NCI-H510A treated with DMSO at 0.1 percent for 48 hours (cell line): ENCODE measurements at regions not wholly inside any gene's neighbourhood (a gene's known extent, or its start where the extent isn't known, plus 50 kb on each side); places are given as distances from the start of the nearest gene placed in this dataset.
"Not testable (repeated sequence)": the region's sequence is repeated elsewhere in the genome, so short reads cannot be mapped to it uniquely, and the experiment has no call there.

ENCODE experiments used
- DNase-seq: peaks from one replicate; lab custom pipeline; 2025; lab: John Stamatoyannopoulos, UW

GRCh38 chr6:9195322-9195721, 760.0 kb upstream of the SLC35B3 start:
- no peak for DNase-seq

GRCh38 chr6:9192405-9192909, 757.1 kb upstream of the SLC35B3 start:
- DNase-seq = no peak

DNA sequence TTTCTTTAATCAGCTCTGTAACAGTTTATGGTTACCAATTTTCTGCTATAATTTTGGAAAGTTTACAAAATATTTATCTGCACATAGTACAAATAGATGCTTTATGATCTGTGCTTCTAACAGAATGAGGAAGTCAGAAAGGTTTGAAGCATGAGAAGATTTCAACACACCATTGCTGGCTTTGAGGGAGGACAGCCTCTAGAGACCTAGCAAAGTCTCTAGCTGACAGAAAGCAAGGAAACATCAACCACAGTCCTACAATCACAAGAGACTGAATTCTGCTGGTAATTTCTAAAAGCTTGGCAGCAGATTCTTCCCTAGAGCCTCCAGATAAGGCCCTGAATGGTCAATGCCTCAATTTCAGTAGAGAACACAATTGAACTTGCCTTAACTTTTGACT, 750.8 kb upstream of the SLC35B3 start:
- no peak for DNase-seq

DNA sequence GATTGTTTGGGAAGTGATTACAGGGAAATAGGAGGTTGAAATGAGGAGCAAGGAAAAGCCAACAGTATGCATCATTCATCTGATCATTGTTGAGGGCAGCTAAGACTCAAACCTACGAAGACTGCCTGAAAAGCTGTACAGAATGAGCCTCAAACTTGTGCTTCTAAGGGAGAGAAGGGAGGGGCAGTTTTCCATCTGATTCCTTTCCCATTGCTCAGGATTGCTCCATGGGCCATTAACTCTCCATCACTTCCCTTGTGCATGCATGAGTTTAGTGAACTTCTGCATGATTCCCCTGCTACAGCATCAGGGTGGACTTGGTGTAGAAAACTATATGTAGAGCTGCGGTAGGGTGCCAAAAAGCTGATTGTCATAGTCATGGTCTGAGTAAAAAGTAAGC, 742.7 kb upstream of the SLC35B3 start:
- no peak for DNase-seq

- no peak for DNase-seq
Measured at GRCh38 chr6:9173229-9173628, 737.9 kb upstream of the SLC35B3 start.

GRCh38 chr6:9172096-9172495, 736.8 kb upstream of the SLC35B3 start:
- DNase-seq = no peak

DNA sequence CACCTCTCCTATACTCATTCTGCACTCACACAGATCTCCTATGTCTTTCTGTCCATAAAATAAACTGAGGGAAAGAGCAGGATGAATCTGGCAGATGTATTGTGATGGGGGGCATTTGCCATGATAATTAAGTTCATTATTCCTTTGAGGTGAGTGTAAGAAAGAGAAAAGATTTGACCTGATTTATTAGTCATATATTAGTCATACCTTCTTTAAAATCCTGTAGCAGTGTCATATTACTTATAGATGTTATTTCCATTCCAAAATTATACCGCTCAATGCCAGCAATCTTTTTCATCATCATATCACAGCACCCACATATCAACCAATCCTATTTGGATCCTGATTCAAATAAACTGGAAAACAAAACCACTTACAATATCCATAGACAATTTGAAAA, 733.3 kb upstream of the SLC35B3 start:
- no peak for DNase-seq

DNA sequence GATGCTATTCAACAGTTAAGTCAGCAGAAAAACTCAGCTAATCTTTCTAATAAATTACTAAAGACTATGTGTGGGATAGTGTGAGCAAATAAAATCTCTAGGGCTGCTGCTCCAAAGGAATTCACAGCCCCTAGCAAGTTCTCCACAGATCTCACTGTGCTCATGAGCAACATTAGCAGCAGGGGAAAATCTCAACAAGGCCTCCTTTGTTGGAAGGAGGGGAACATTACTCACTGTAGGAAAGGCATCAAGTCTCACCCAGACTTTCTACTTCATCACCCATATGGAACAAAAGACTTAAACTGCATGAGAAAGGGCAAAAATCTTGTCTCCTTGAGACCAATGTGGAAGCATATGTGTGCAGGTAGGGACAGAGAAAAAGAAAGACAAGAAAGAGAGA, 726.4 kb upstream of the SLC35B3 start:
- DNase-seq = no peak

- DNase-seq = no peak
Measured at GRCh38 chr6:9159051-9159450, 723.7 kb upstream of the SLC35B3 start.

GRCh38 chr6:9155836-9156235, 720.5 kb upstream of the SLC35B3 start:
- DNase-seq = no peak

DNA sequence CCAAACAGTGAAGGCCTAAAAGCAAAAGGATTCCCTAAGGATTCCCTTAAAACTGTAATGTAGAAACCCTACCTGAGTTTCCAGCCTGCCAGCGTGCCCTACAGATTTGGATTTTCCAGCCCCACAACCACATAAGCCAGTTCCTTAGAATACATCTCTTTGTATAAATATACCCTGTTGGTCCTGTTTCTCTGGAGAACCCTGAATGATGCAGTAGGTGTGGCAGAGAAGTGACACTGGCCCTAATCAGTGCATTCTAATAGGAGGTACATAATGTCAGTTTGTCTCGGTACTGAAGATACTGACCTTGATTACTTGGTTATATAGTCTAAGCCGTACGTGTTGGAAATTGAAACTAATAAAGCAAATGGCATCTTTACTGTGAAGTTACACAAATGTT, 707.8 kb upstream of the SLC35B3 start:
- no peak for DNase-seq

- no peak for DNase-seq
Measured at GRCh38 chr6:9140951-9141460, 705.7 kb upstream of the SLC35B3 start.

- peak; percentile 5 for DNase-seq
Measured at GRCh38 chr6:9140172-9140571, 704.8 kb upstream of the SLC35B3 start.

DNA sequence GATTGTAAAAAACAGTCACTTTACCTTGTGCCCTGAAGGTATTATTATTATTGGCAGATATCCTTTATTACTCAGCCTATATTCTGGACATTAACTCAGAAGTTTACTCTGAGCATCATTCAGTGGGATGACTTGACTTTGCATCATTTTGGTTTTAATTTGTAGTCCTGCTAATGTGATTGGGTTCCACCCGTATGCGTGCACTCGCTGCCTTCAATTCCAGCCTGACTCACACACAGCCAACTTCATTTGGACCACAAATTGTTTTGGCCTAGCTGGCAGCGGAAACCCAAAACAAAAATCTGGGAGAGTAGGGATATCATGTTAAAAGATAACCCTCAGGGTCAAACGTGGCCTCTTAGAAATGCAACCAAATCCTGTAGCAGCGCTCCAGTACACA, 704.4 kb upstream of the SLC35B3 start:
- no peak for DNase-seq

- no peak for DNase-seq
Measured at GRCh38 chr6:9138936-9139335, 703.6 kb upstream of the SLC35B3 start.

- no peak for DNase-seq
Measured at GRCh38 chr6:9136141-9136822, 700.9 kb upstream of the SLC35B3 start.

GRCh38 chr6:9131616-9132015, 696.3 kb upstream of the SLC35B3 start:
- no peak for DNase-seq

DNA sequence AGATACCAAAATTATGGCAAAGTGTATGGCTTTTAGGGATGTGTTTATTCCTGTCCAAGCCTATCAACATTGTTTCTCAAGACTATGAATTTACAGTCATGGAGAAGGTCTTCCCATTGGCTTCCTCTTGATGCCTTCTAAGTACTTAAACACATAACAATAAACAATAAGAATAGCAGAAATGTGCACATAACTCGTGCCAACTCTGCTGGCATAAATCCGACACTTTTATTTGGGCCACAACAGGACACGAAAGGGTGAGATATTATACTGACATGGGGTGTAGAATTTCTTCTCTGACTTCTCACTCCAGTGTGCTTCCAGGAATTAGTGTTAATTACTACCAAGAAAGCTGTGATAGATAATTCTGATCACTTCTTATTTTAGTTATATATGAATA, 695.9 kb upstream of the SLC35B3 start:
- no peak for DNase-seq

DNA sequence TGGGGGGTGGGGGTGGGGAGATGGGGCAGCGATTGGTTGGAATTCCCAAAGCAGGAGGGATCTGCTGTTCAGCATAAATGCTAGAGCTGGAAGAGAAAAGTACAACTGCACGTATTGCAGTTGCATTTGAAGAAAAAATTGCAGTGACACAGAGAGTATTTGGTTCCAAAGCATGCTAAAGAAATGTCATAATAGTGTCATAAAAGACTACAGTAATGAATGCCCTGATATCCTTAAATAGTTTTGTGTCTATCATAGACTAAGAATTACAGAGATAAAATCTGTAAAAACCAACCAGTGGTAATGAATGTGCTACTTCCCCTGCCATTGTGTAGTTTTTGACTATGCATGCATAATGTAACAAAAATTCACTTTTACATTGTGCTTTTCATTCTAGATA, 693.6 kb upstream of the SLC35B3 start:
- DNase-seq = no peak

DNA sequence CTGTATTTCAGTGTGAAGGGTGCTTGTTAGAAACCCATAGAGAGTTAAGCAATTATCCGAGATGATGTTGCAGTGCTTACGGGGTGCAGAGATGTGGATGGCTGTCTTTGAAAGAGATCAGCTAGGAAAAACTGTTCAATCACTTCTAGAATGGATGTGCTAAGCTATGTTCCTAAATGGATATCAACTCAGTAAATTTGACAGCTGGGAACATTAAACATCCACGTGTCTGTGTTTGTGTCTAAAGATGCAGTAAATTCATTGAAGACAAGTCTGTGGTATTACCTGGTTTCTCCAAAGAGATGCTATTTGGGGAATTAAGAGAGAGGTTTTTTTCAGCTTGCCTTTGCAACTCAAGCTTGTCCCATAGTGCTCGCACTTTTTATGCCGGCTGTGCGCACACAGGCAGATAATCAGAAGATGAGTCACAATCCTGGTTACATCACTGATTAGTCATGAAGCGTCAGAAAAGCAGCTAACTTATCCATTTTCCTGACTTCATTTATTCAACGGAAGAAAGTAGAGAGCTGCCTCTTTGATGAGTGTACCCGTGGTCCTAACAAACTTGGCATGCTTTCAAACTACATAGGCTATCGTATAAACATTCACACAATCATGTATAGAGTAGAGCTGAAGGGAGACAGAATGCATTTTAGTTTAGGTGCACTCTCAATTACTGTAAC, 691.7 kb upstream of the SLC35B3 start:
- DNase-seq = no peak

DNA sequence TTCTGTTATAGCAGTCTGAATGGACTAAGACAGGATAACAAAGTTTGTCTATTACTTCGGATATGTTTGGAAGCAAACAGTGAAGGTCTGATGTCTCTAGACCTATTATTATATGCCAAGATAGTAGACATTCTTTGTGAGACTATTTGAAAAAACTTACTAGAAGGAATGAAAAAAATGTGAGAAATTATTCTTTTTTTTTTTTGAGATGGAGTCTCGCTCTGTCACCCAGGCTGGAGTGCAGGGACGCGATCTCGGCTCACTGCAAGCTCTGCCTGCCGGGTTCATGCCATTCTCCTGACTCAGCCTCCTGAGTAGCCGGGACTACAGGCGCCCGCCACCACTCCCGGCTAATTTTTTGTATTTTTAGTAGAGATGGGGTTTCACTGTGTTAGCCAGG, 690.7 kb upstream of the SLC35B3 start:
- not testable (repeated sequence) for DNase-seq

- DNase-seq = no peak
Measured at GRCh38 chr6:9121549-9121948, 686.2 kb upstream of the SLC35B3 start.

DNA sequence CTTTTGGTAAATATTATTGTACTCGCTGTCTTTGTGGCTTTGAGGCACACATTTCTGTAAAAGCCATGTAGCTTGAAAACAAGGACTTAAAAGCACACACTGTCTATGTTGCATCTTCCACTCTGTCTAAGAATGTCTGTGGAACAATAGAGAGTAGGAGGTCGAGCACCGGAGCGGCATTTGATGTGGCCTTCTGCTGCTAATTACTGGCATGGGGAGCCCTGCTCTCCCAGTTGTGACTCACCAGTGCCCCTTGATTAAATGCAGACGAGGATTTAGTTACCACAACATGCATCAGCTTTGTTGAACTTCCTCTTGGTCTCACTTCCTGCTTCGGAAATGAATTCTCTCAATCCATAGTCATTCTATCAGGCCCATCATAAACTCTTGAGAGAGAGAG, 680.7 kb upstream of the SLC35B3 start:
- DNase-seq = no peak

- no peak for DNase-seq
Measured at GRCh38 chr6:9112544-9112943, 677.2 kb upstream of the SLC35B3 start.
